ENCODE measurements at regions not wholly inside any gene's neighbourhood (a gene's known extent, or its start where the extent isn't known, plus 50 kb on each side); places are given as distances from the start of the nearest gene placed in this dataset.

DNA sequence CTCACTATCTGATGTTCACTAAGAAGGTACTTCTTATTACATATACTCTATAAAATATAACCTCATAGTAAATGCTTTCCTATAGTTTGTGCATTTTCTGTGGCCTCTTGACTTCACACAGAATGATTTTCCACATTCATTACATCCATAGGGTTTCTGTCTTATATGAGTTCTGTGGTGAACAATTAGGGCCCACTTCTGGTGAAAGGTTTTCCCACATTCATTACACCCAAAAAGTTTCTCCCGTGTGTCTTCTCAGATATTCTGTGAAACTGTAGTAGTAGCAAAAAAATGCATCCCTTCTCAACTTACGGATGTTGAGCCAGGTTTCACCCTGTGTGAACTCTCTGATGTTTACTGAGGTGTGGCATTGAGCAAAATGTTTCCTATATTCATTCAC lies 119.3 kb downstream of the ZNF33B start:
- H3K4me3 ChIP-seq (ENCODE audit: insufficient read depth, low read length) = no peak overlapping the region
- no peak overlapping the region for H3K27ac ChIP-seq (ENCODE audit: low read depth, low read length)
- H4K20me1 ChIP-seq (ENCODE audit: insufficient read depth, low read length) = no peaks in the 10 kb centered on the region
- TF ChIP-seq, protein P1, sequence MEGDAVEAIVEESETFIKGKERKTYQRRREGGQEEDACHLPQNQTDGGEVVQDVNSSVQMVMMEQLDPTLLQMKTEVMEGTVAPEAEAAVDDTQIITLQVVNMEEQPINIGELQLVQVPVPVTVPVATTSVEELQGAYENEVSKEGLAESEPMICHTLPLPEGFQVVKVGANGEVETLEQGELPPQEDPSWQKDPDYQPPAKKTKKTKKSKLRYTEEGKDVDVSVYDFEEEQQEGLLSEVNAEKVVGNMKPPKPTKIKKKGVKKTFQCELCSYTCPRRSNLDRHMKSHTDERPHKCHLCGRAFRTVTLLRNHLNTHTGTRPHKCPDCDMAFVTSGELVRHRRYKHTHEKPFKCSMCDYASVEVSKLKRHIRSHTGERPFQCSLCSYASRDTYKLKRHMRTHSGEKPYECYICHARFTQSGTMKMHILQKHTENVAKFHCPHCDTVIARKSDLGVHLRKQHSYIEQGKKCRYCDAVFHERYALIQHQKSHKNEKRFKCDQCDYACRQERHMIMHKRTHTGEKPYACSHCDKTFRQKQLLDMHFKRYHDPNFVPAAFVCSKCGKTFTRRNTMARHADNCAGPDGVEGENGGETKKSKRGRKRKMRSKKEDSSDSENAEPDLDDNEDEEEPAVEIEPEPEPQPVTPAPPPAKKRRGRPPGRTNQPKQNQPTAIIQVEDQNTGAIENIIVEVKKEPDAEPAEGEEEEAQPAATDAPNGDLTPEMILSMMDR (IDR thresholded peaks at IDR 0.05; ENCODE audit: extremely low read depth, low read depth, low read length) = no peak
- peaks cover 28% of the 10 kb centered on the region for H3K9me3 ChIP-seq (ENCODE audit: low read depth, low read length)
- no peak for DNase-seq (ENCODE audit: insufficient read length, low spot score, missing footprints)
- peaks cover 12% of the 10 kb centered on the region for H3K36me3 ChIP-seq (ENCODE audit: insufficient read depth, low read length)
- no peaks in the 10 kb centered on the region for H3K27me3 ChIP-seq (ENCODE audit: insufficient read depth, low read length)
- H3K79me2 ChIP-seq (ENCODE audit: insufficient read depth, low read length) = no peaks in the 10 kb centered on the region
- H2AFZ ChIP-seq (ENCODE audit: low read length) = no peak overlapping the region
- no peak overlapping the region for H3K4me2 ChIP-seq (ENCODE audit: insufficient read depth, low read length)
- H3K4me1 ChIP-seq (ENCODE audit: insufficient read depth, low read length) = no peaks in the 10 kb centered on the region

DNA sequence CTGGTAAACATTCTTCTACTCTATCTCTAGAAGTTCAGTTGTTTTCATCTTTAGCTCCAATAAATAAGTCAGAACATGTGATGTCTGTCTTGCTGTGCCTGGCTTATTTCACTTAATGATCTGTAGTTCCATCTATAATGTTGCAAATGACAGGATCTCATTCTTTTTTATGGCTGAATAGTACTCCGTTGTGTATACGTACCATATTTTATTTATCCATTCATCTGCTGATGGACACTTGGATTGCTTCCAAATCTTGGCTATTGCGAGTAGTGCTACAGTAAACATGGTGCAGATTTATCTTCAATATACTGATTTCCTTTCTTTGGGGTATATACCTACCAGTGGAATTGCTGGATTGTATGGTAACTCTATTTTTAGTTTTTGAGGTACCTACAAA lies 124.4 kb downstream of the ZNF33B start:
- TF ChIP-seq, protein P1 (IDR thresholded peaks at IDR 0.05; ENCODE audit: extremely low read depth, low read depth, low read length) = no peak
- no peak for DNase-seq (ENCODE audit: insufficient read length, low spot score, missing footprints)
- Histone ChIP-seq H3K9me3 (ENCODE audit: low read depth, low read length) (peaks cover 12% of the 10 kb centered on the region), H3K36me3 (ENCODE audit: insufficient read depth, low read length) (no peaks in the 10 kb centered on the region), H4K20me1 (ENCODE audit: insufficient read depth, low read length) (no peaks in the 10 kb centered on the region), H3K4me1 (ENCODE audit: insufficient read depth, low read length) (no peaks in the 10 kb centered on the region), H3K4me2 (ENCODE audit: insufficient read depth, low read length) (no peak overlapping the region), H3K27ac (ENCODE audit: low read depth, low read length) (no peak overlapping the region), H3K27me3 (ENCODE audit: insufficient read depth, low read length) (no peaks in the 10 kb centered on the region), H3K4me3 (ENCODE audit: insufficient read depth, low read length) (no peak overlapping the region), H2AFZ (ENCODE audit: low read length) (no peak overlapping the region), H3K79me2 (ENCODE audit: insufficient read depth, low read length) (no peaks in the 10 kb centered on the region)

DNA sequence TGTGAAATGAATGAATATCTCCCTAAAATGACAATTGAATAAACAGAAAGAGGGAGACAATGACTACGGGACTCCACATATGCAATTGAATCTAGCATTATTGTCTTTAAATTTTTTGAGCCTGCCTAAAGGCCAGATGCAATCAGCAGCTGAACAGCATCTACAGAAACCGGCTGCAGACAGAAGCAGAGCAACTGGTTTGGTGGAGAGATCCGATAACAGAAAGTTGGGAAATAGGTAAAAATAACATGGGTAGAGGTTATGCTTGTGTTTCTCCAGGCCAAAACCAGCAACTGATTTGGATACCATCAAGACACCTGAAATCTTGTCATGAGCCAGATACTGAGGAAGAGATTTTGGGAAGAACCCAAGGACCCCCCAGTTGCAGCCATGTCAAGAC lies 146.6 kb downstream of the ZNF33B start:
- Histone ChIP-seq H3K9me3 (ENCODE audit: low read depth, low read length) (no peaks in the 10 kb centered on the region), H4K20me1 (ENCODE audit: insufficient read depth, low read length) (no peaks in the 10 kb centered on the region), H3K79me2 (ENCODE audit: insufficient read depth, low read length) (no peaks in the 10 kb centered on the region), H3K27me3 (ENCODE audit: insufficient read depth, low read length) (no peaks in the 10 kb centered on the region), H3K27ac (ENCODE audit: low read depth, low read length) (no peak overlapping the region), H3K4me3 (ENCODE audit: insufficient read depth, low read length) (no peak overlapping the region), H3K36me3 (ENCODE audit: insufficient read depth, low read length) (no peaks in the 10 kb centered on the region), H3K4me1 (ENCODE audit: insufficient read depth, low read length) (peaks cover 17% of the 10 kb centered on the region), H3K4me2 (ENCODE audit: insufficient read depth, low read length) (no peak overlapping the region), H2AFZ (ENCODE audit: low read length) (no peak overlapping the region)
- TF ChIP-seq, protein P1 (IDR thresholded peaks at IDR 0.05; ENCODE audit: extremely low read depth, low read depth, low read length) = no peak
- DNase-seq (ENCODE audit: insufficient read length, low spot score, missing footprints) = no peak

DNA sequence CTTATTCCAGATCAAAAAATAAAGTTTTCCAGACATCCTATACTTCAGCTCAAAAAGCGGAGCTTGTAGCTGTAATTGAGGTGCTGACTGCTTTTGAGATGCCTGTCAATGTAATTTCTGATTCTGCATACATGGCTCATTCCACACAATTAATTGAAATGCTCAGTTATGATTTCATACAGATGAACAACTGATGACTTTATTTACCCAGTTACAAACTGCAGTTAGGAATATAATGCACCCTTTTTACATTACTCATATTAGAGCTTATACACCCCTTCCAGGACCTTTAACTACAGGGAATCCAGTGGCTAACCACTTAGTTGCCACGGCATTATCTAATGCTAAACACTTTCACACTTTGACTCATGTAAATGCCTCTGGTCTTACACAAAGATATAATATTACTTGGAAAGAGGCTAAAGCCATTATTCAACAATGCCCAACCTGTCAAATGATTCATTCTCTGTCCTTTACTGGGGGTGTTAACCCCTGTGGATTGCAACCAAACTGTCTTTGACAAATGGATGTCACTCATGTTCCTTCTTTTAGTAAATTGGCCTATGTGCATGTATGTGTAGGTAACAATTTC lies 147.3 kb downstream of the ZNF33B start:
- TF ChIP-seq, protein P1 (IDR thresholded peaks at IDR 0.05; ENCODE audit: extremely low read depth, low read depth, low read length) = no peak
- Histone ChIP-seq H4K20me1 (ENCODE audit: insufficient read depth, low read length) (no peaks in the 10 kb centered on the region), H3K79me2 (ENCODE audit: insufficient read depth, low read length) (no peaks in the 10 kb centered on the region), H3K4me3 (ENCODE audit: insufficient read depth, low read length) (no peak overlapping the region), H2AFZ (ENCODE audit: low read length) (no peak overlapping the region), H3K36me3 (ENCODE audit: insufficient read depth, low read length) (no peaks in the 10 kb centered on the region), H3K27me3 (ENCODE audit: insufficient read depth, low read length) (no peaks in the 10 kb centered on the region), H3K4me2 (ENCODE audit: insufficient read depth, low read length) (no peak overlapping the region), H3K4me1 (ENCODE audit: insufficient read depth, low read length) (peaks cover 17% of the 10 kb centered on the region), H3K27ac (ENCODE audit: low read depth, low read length) (no peak overlapping the region), H3K9me3 (ENCODE audit: low read depth, low read length) (no peaks in the 10 kb centered on the region)
- DNase-seq (ENCODE audit: insufficient read length, low spot score, missing footprints) = no peak

Measured in osteoblast (primary cell).